Subcutaneous abdominal adipose tissue (tissue), 5 donors: ENCODE measurements at regions not wholly inside any gene's neighbourhood (a gene's known extent, or its start where the extent isn't known, plus 50 kb on each side); places are given as distances from the start of the nearest gene placed in this dataset.

ENCODE experiments used
- H3K27ac ChIP-seq: one replicate; pipeline ENCODE4 v1.7.0; 2013; ENCODE audit warnings: low read depth, mild to moderate bottlenecking, inconsistent platforms, low read length, moderate library complexity
- H3K27me3 ChIP-seq, 5 donors: one replicate each; pipeline ENCODE4 v1.7.0; 2013; ENCODE audit warnings: low read length in 5 of 5, inconsistent platforms in 1 of 5; ENCODE audit not compliant: control insufficient read depth in 5 of 5, insufficient read depth in 4 of 5
- H3K36me3 ChIP-seq, 5 donors: one replicate each; pipeline ENCODE4 v1.7.0; 2013; ENCODE audit warnings: low read length in 5 of 5; ENCODE audit not compliant: control insufficient read depth in 5 of 5, insufficient read depth in 5 of 5
- H3K4me1 ChIP-seq, 5 donors: one replicate each; pipeline ENCODE4 v1.7.0; 2013; ENCODE audit warnings: low read length in 5 of 5, mild to moderate bottlenecking in 3 of 5, moderate library complexity in 1 of 5; ENCODE audit not compliant: control insufficient read depth in 5 of 5, insufficient read depth in 5 of 5
- H3K4me3 ChIP-seq, 5 donors: one replicate each; pipeline ENCODE4 v1.7.0; 2013; ENCODE audit warnings: low read length in 5 of 5, low read depth in 1 of 5
- H3K9ac ChIP-seq, 5 donors: one replicate each; pipeline ENCODE4 v1.7.0; 2013; ENCODE audit warnings: low read length in 5 of 5, mild to moderate bottlenecking in 4 of 5, moderate library complexity in 3 of 5
- H3K9me3 ChIP-seq, 5 donors: one replicate each; pipeline ENCODE4 v1.7.0; 2013; ENCODE audit warnings: low read length in 5 of 5; ENCODE audit not compliant: control insufficient read depth in 5 of 5
- donor health status: healthy.
- donor health status: healthy.
- donor health status: healthy.
- donor health status: healthy.
- donor health status: healthy.

GRCh38 chr2:228268301-228268700 lies 86.8 kb upstream of the SPHKAP start:
- no peaks in the 10 kb centered on the region for H3K36me3 ChIP-seq
- H3K27ac ChIP-seq, result no peak overlapping the region
- no peaks in the 10 kb centered on the region for H3K4me1 ChIP-seq
- H3K4me3 ChIP-seq, result no peak overlapping the region
- no peak overlapping the region for H3K9ac ChIP-seq
- H3K27me3 ChIP-seq, result no peaks in the 10 kb centered on the region
- H3K9me3 ChIP-seq, result no peaks in the 10 kb centered on the region

GRCh38 chr2:228263156-228263555 lies 81.7 kb upstream of the SPHKAP start:
- Histone ChIP-seq H3K4me1 (no peaks in the 10 kb centered on the region), H3K4me3 (no peak overlapping the region), H3K9me3 (no peaks in the 10 kb centered on the region), H3K27me3 (no peaks in the 10 kb centered on the region), H3K9ac (no peak overlapping the region), H3K36me3 (no peaks in the 10 kb centered on the region), H3K27ac (no peak overlapping the region)

DNA sequence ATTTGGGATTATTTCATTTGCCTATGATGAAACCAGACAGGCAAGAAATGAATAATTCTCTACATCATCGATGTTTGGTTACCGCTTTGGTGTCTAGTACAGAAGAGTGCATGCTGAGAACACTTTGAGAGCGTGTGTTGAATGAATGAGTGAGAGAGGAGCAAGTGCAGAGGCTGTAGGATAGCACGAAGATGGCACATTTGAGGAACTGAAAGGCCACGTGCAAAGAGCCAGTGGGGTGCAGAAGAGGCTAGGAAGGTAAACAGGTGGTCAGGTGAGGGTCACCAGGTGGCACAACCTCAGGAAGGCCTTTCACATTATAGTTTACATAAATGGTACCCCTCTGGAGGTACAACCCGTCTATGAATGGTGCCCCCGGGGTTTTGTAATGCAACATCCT lies 80.1 kb upstream of the SPHKAP start:
- H3K4me1 ChIP-seq, result no peaks in the 10 kb centered on the region
- no peak overlapping the region for H3K27ac ChIP-seq
- H3K9me3 ChIP-seq, result no peaks in the 10 kb centered on the region
- H3K4me3 ChIP-seq, result no peak overlapping the region
- H3K27me3 ChIP-seq, result no peaks in the 10 kb centered on the region
- H3K9ac ChIP-seq, result no peak overlapping the region
- no peaks in the 10 kb centered on the region for H3K36me3 ChIP-seq

DNA sequence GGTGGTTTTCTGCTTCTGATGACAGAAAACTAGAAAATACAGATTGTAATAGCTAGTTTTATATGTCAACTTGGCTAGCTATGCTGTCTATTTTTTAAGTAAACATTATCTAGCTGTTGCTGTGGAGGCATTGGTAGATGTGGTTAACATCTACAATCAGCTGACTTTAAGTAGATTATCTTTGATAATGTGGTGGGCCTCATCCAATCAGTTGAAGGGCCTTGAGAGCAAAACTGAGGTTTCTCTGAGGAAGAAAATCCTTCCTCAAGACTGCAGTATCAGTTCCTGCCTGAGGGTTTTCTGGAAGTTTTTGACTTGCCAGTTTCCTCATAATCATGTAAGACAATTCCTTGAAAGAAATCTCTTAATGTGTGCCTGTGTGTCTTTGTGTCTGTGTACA lies 75.9 kb upstream of the SPHKAP start:
- H3K9me3 ChIP-seq, result peaks cover 0 to 3% (median 0%) of the 10 kb centered on the region in 5 donors
- H3K36me3 ChIP-seq, result no peaks in the 10 kb centered on the region
- H3K27ac ChIP-seq, result no peak overlapping the region
- no peak overlapping the region for H3K9ac ChIP-seq
- no peak overlapping the region for H3K4me3 ChIP-seq
- no peaks in the 10 kb centered on the region for H3K4me1 ChIP-seq
- H3K27me3 ChIP-seq, result no peaks in the 10 kb centered on the region

- Histone ChIP-seq H3K4me3 (no peak overlapping the region), H3K4me1 (no peaks in the 10 kb centered on the region), H3K9me3 (peaks cover 0 to 8% (median 3%) of the 10 kb centered on the region in 5 donors), H3K27ac (no peak overlapping the region), H3K27me3 (no peaks in the 10 kb centered on the region), H3K36me3 (no peaks in the 10 kb centered on the region), H3K9ac (no peak overlapping the region)
Measured at GRCh38 chr2:228253752-228254151, 72.3 kb upstream of the SPHKAP start.

GRCh38 chr2:228247335-228247734 lies 65.8 kb upstream of the SPHKAP start:
- Histone ChIP-seq H3K4me1 (no peaks in the 10 kb centered on the region), H3K4me3 (no peak overlapping the region), H3K9me3 (peaks cover 0 to 9% (median 0%) of the 10 kb centered on the region in 5 donors), H3K27me3 (no peaks in the 10 kb centered on the region), H3K36me3 (no peaks in the 10 kb centered on the region), H3K27ac (no peak overlapping the region), H3K9ac (no peak overlapping the region)

GRCh38 chr2:228245601-228246000 lies 64.1 kb upstream of the SPHKAP start:
- Histone ChIP-seq H3K4me3 (no peak overlapping the region), H3K9ac (no peak overlapping the region), H3K27me3 (no peaks in the 10 kb centered on the region), H3K36me3 (no peaks in the 10 kb centered on the region), H3K9me3 (peaks cover 0 to 3% (median 0%) of the 10 kb centered on the region in 5 donors), H3K4me1 (no peaks in the 10 kb centered on the region), H3K27ac (no peak overlapping the region)

GRCh38 chr2:228242591-228242990 lies 61.1 kb upstream of the SPHKAP start:
- Histone ChIP-seq H3K4me3 (no peak overlapping the region), H3K4me1 (no peaks in the 10 kb centered on the region), H3K27me3 (peaks cover 0 to 2% (median 0%) of the 10 kb centered on the region in 5 donors), H3K27ac (no peak overlapping the region), H3K9me3 (peaks cover 0 to 3% (median 0%) of the 10 kb centered on the region in 5 donors), H3K36me3 (no peaks in the 10 kb centered on the region), H3K9ac (no peak overlapping the region)

DNA sequence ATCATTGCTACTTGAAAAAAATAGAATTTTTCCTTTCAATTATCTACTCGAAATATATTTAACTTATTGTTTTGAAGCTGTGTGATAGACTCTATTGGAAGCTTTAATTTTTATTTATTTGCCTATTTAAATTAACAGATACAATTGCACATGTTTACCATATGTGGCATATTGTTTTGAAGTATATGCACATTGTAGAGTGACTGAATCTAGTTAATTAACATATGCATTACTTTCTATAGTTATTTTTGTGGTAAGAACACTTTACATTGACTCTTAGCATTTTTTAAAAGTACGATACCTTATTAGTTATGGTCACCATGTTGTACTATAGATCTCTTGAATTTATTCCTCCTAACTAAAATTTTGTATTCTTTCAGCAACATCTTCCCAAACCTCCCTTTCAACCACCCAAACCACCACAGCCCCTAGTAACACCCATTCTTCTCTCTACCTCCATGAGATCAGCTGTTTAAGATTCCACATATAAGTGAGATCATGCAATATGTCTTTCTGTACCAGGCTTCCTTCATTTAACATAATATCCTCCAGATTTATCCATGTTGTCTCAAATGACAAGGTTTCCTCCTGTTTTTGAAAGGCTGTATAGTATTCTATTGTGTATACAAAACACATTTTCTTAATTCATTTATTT lies 58.5 kb upstream of the SPHKAP start:
- H3K4me3 ChIP-seq, result no peak overlapping the region
- H3K36me3 ChIP-seq, result no peaks in the 10 kb centered on the region
- no peaks in the 10 kb centered on the region for H3K4me1 ChIP-seq
- peaks cover 0 to 3% (median 0%) of the 10 kb centered on the region in 5 donors for H3K9me3 ChIP-seq
- H3K9ac ChIP-seq, result no peak overlapping the region
- no peak overlapping the region for H3K27ac ChIP-seq
- peaks cover 0 to 2% (median 0%) of the 10 kb centered on the region in 5 donors for H3K27me3 ChIP-seq

- H3K4me3 ChIP-seq, result no peak overlapping the region
- no peak overlapping the region for H3K9ac ChIP-seq
- H3K27me3 ChIP-seq, result peaks cover 0 to 2% (median 0%) of the 10 kb centered on the region in 5 donors
- no peaks in the 10 kb centered on the region for H3K4me1 ChIP-seq
- no peaks in the 10 kb centered on the region for H3K36me3 ChIP-seq
- H3K9me3 ChIP-seq, result peaks cover 0 to 3% (median 0%) of the 10 kb centered on the region in 5 donors
- H3K27ac ChIP-seq, result no peak overlapping the region
Measured at GRCh38 chr2:228239207-228239906, 57.9 kb upstream of the SPHKAP start.
